ENCODE measurements at regions not wholly inside any gene's neighbourhood (a gene's known extent, or its start where the extent isn't known, plus 50 kb on each side); places are given as distances from the start of the nearest gene placed in this dataset.
"Not testable (repeated sequence)": the region's sequence is repeated elsewhere in the genome, so short reads cannot be mapped to it uniquely, and the experiment has no call there.

- intact Hi-C loops (cut with micrococcal nuclease): no loop called here
- H3K27ac Mint-ChIP-seq: no peak overlapping the region
- H3K4me1 Mint-ChIP-seq (ENCODE audit: low read depth): no peaks in the 10 kb centered on the region
- H3K9me3 Mint-ChIP-seq: peaks cover 5% of the 10 kb centered on the region
- no peak overlapping the region for H3K4me3 Mint-ChIP-seq (ENCODE audit: low read depth)
- no peaks in the 10 kb centered on the region for H3K27me3 Mint-ChIP-seq (ENCODE audit: low read depth)
- H3K36me3 Mint-ChIP-seq (ENCODE audit: low read depth): no peaks in the 10 kb centered on the region
- no peak for DNase-seq (ENCODE audit: low spot score)
These were observed 117.1 kb upstream of the IRX4 start for GRCh38 chr5:1999794-2000193.

- Mint-ChIP-seq H3K27me3 (ENCODE audit: low read depth) (no peaks in the 10 kb centered on the region), H3K4me1 (ENCODE audit: low read depth) (no peaks in the 10 kb centered on the region), H3K9me3 (peaks cover 5% of the 10 kb centered on the region), H3K4me3 (ENCODE audit: low read depth) (no peak overlapping the region), H3K36me3 (ENCODE audit: low read depth) (no peaks in the 10 kb centered on the region), H3K27ac (no peak overlapping the region)
- intact Hi-C loops (cut with micrococcal nuclease): no loop called here
- DNase-seq (ENCODE audit: low spot score): no peak
These were observed 116.1 kb upstream of the IRX4 start for GRCh38 chr5:1998716-1999317.

- Mint-ChIP-seq H3K36me3 (ENCODE audit: low read depth) (no peaks in the 10 kb centered on the region), H3K4me3 (ENCODE audit: low read depth) (no peak overlapping the region), H3K4me1 (ENCODE audit: low read depth) (no peaks in the 10 kb centered on the region), H3K27ac (no peak overlapping the region), H3K27me3 (ENCODE audit: low read depth) (no peaks in the 10 kb centered on the region), H3K9me3 (peaks cover 9% of the 10 kb centered on the region)
- DNase-seq (ENCODE audit: low spot score): no peak
- intact Hi-C loops (cut with micrococcal nuclease): no loop called here
These were observed 115.6 kb upstream of the IRX4 start for GRCh38 chr5:1998348-1998669.

DNA sequence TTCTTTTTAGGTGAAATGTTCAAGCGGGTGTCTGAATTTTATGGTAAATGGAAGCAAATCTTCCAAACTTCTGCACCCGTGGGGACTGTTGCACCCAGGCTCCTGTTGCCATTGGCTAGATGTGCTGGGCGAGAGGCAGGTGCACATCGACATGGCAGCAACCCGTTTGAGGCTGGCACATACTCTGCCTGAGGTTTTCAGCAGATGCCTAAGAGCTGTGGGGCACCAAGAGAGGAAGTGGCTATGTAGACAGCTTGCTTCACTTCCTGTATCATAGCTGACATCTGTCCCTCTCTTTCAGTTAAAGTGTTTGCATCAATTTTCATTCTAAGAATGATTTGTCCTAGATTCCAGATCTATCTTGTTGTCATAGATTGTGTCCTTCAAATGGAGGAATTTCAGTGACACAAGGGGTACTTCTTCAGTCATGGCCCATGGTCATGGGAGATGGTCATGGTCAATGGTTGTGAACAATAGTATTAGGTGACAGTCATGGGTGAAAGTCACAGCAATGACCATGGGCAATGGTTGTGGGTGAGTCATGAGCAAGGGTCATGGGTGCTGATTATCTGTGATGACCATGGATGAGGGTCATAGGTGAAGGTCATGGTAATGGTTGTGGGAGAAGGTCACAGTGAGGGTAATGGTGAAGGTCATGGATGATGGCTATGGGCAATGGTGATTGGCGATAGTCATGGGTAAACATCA is 115.1 kb upstream of the IRX4 start:
- H3K27ac Mint-ChIP-seq: no peak overlapping the region
- no peaks in the 10 kb centered on the region for H3K27me3 Mint-ChIP-seq (ENCODE audit: low read depth)
- H3K36me3 Mint-ChIP-seq (ENCODE audit: low read depth): no peaks in the 10 kb centered on the region
- no peaks in the 10 kb centered on the region for H3K4me1 Mint-ChIP-seq (ENCODE audit: low read depth)
- peaks cover 12% of the 10 kb centered on the region for H3K9me3 Mint-ChIP-seq
- intact Hi-C loops (cut with micrococcal nuclease): no loop called here
- H3K4me3 Mint-ChIP-seq (ENCODE audit: low read depth): no peak overlapping the region
- no peak for DNase-seq (ENCODE audit: low spot score)

GRCh38 chr5:1995491-1995890 is 112.8 kb upstream of the IRX4 start:
- intact Hi-C loops (cut with micrococcal nuclease): no loop called here
- DNase-seq (ENCODE audit: low spot score): no peak
- no peak overlapping the region for H3K27ac Mint-ChIP-seq
- no peaks in the 10 kb centered on the region for H3K36me3 Mint-ChIP-seq (ENCODE audit: low read depth)
- H3K4me1 Mint-ChIP-seq (ENCODE audit: low read depth): no peaks in the 10 kb centered on the region
- H3K4me3 Mint-ChIP-seq (ENCODE audit: low read depth): no peak overlapping the region
- no peaks in the 10 kb centered on the region for H3K27me3 Mint-ChIP-seq (ENCODE audit: low read depth)
- H3K9me3 Mint-ChIP-seq: peaks cover 15% of the 10 kb centered on the region

DNA sequence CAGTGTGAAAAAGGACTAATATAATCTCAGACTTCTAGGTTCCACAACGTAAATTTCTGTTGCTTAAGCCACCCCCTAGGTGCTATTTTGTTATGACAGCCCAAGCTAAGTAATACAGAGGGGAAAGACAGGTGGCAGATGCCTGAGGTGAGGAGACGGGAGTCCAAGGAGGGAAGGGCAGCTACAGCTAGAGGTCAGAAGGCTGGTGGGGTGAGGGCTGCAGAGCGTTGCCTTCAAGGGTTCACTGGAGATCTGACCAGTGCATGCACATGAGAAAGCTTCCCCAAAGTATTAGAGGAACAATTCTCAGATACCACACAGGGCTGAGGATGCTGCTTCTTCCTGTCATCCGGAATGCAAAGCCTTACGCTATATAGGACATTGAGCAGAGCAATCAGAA is 104.7 kb upstream of the IRX4 start:
- intact Hi-C loops (cut with micrococcal nuclease): no loop called here
- Mint-ChIP-seq H3K27me3 (ENCODE audit: low read depth) (no peaks in the 10 kb centered on the region), H3K9me3 (peaks cover 16% of the 10 kb centered on the region), H3K4me3 (ENCODE audit: low read depth) (no peak overlapping the region), H3K4me1 (ENCODE audit: low read depth) (no peaks in the 10 kb centered on the region), H3K27ac (no peak overlapping the region), H3K36me3 (ENCODE audit: low read depth) (no peaks in the 10 kb centered on the region)
- no peak for DNase-seq (ENCODE audit: low spot score)

- H3K27ac Mint-ChIP-seq: no peak overlapping the region
- intact Hi-C loops (cut with micrococcal nuclease): no loop called here
- H3K36me3 Mint-ChIP-seq (ENCODE audit: low read depth): no peaks in the 10 kb centered on the region
- no peaks in the 10 kb centered on the region for H3K27me3 Mint-ChIP-seq (ENCODE audit: low read depth)
- H3K4me1 Mint-ChIP-seq (ENCODE audit: low read depth): no peaks in the 10 kb centered on the region
- no peak overlapping the region for H3K4me3 Mint-ChIP-seq (ENCODE audit: low read depth)
- H3K9me3 Mint-ChIP-seq: peaks cover 16% of the 10 kb centered on the region
- DNase-seq (ENCODE audit: low spot score): no peak
These were observed 103.1 kb upstream of the IRX4 start for GRCh38 chr5:1985781-1986180.

GRCh38 chr5:1983919-1984695 is 101.4 kb upstream of the IRX4 start:
- H3K27ac Mint-ChIP-seq: no peak overlapping the region
- peaks cover 8% of the 10 kb centered on the region for H3K9me3 Mint-ChIP-seq
- intact Hi-C loops (cut with micrococcal nuclease): no loop called here
- H3K36me3 Mint-ChIP-seq (ENCODE audit: low read depth): no peaks in the 10 kb centered on the region
- DNase-seq (ENCODE audit: low spot score): no peak
- H3K4me3 Mint-ChIP-seq (ENCODE audit: low read depth): no peak overlapping the region
- H3K4me1 Mint-ChIP-seq (ENCODE audit: low read depth): no peaks in the 10 kb centered on the region
- H3K27me3 Mint-ChIP-seq (ENCODE audit: low read depth): no peaks in the 10 kb centered on the region

GRCh38 chr5:1983401-1983800 is 100.7 kb upstream of the IRX4 start:
- no peaks in the 10 kb centered on the region for H3K4me1 Mint-ChIP-seq (ENCODE audit: low read depth)
- intact Hi-C loops (cut with micrococcal nuclease): no loop called here
- DNase-seq (ENCODE audit: low spot score): no peak
- no peaks in the 10 kb centered on the region for H3K27me3 Mint-ChIP-seq (ENCODE audit: low read depth)
- peaks cover 3% of the 10 kb centered on the region for H3K9me3 Mint-ChIP-seq
- no peak overlapping the region for H3K4me3 Mint-ChIP-seq (ENCODE audit: low read depth)
- H3K27ac Mint-ChIP-seq: no peak overlapping the region
- H3K36me3 Mint-ChIP-seq (ENCODE audit: low read depth): no peaks in the 10 kb centered on the region

- H3K9me3 Mint-ChIP-seq; H3K36me3 Mint-ChIP-seq (ENCODE audit: low read depth); H3K4me3 Mint-ChIP-seq (ENCODE audit: low read depth); H3K27me3 Mint-ChIP-seq (ENCODE audit: low read depth); H3K4me1 Mint-ChIP-seq (ENCODE audit: low read depth); intact Hi-C loops (cut with micrococcal nuclease); DNase-seq (ENCODE audit: low spot score); H3K27ac Mint-ChIP-seq: not testable (repeated sequence)
These were observed 99.8 kb upstream of the IRX4 start for GRCh38 chr5:1982561-1982960.

DNA sequence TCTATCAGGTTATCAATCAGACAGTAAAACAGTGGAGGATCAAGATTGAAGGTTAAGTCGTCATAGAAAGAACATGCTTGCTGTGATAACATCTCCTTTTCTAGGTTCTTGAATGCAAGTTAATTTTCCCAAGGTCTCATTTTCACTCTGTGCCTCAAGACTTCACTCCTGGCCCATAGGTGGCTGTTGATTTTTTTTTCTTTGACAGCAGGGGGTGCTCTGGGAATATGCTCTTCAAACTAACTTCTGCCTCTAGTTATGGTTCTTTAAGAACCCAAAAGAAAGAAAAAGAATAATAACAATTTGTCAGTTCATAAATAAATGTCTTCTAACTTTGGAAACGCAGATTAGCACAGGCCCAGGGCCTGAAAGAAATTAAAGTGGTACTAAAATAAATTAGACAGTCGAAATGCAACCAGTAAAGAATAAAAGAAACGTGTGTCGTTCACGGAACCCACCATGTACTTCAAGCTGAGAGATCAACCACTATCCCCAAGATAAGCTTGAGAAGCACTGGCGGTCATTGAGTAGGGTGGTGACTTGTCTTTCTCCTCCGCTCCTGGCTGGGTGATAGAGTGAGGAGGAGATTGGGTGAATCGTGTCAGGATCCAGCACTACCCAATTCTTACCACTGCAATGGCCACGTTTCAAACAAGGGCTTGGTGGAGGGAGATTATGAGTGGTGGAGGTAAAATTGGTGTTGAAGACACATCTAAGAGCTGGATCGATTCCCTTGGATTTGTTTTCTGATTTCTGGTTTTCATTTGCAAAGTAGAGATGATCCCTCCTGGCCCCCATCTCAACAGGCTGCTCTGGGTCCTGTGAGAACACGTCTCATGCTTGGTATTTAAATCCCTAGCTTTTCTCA is 93.4 kb upstream of the IRX4 start:
- no peaks in the 10 kb centered on the region for H3K27me3 Mint-ChIP-seq (ENCODE audit: low read depth)
- no peak overlapping the region for H3K4me3 Mint-ChIP-seq (ENCODE audit: low read depth)
- no peaks in the 10 kb centered on the region for H3K4me1 Mint-ChIP-seq (ENCODE audit: low read depth)
- no peaks in the 10 kb centered on the region for H3K36me3 Mint-ChIP-seq (ENCODE audit: low read depth)
- no peak overlapping the region for H3K27ac Mint-ChIP-seq
- no peaks in the 10 kb centered on the region for H3K9me3 Mint-ChIP-seq
- intact Hi-C loops (cut with micrococcal nuclease): no loop called here
- DNase-seq (ENCODE audit: low spot score): no peak

- H3K9me3 Mint-ChIP-seq: no peaks in the 10 kb centered on the region
- no peak overlapping the region for H3K27ac Mint-ChIP-seq
- DNase-seq (ENCODE audit: low spot score): no peak
- intact Hi-C loops (cut with micrococcal nuclease): no loop called here
- no peak overlapping the region for H3K4me3 Mint-ChIP-seq (ENCODE audit: low read depth)
- H3K36me3 Mint-ChIP-seq (ENCODE audit: low read depth): no peaks in the 10 kb centered on the region
- no peaks in the 10 kb centered on the region for H3K4me1 Mint-ChIP-seq (ENCODE audit: low read depth)
- H3K27me3 Mint-ChIP-seq (ENCODE audit: low read depth): no peaks in the 10 kb centered on the region
These were observed 92.6 kb upstream of the IRX4 start for GRCh38 chr5:1975406-1975715.

All from activated T-helper 2 cell treated with anti-CD3 and anti-CD28 coated beads, Interferon-gamma antibody, Interleukin-2, Interleukin-4, amounts not matched to agents 10 μg/mL and 5 μg/mL and 100 μg/mL, durations not matched to agents 14 hours and 24 hours and 36 hours (primary cell).